ENCODE measurements at regions not wholly inside any gene's neighbourhood (a gene's known extent, or its start where the extent isn't known, plus 50 kb on each side); places are given as distances from the start of the nearest gene placed in this dataset.
A peak's percentile ranks its signal among the peaks of the same experiment; 100 is the strongest.
"Not testable (repeated sequence)": the region's sequence is repeated elsewhere in the genome, so short reads cannot be mapped to it uniquely, and the experiment has no call there.

DNA sequence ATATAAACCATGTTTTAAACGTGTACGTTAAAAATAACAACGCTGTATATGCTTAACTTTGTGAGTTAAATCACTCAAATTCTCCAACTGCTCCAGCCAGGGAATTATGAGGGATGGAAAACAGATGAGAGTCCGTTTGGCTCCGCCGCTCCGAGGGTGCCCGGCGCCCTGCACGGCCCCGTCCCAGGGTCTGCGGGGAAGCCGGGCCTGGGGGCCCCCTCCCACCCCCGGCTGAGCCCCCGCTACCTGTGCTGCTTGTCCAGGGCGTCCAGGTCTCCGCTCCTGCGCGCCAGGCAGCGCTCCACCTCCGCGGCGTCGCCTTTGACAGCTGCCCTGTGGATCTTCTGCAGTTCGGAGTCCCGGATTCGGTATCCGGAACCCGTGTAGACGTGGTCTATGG is 415.5 kb downstream of the FOXD4L4 start:
- H3K27ac ChIP-seq (ENCODE audit: low read depth, low read length); H3K9me3 ChIP-seq (ENCODE audit: control insufficient read depth, insufficient read depth, low read depth, low read length); H3K4me3 ChIP-seq (ENCODE audit: low read depth, low read length); H3K9ac ChIP-seq (ENCODE audit: low read length); H3K36me3 ChIP-seq (ENCODE audit: control insufficient read depth, insufficient read depth, low read length); H3K4me1 ChIP-seq (ENCODE audit: control insufficient read depth, insufficient read depth, low read length): not testable (repeated sequence)
- H3K27me3 ChIP-seq (ENCODE audit: control insufficient read depth, insufficient read depth, low read length), result peaks cover 11% of the 10 kb centered on the region

DNA sequence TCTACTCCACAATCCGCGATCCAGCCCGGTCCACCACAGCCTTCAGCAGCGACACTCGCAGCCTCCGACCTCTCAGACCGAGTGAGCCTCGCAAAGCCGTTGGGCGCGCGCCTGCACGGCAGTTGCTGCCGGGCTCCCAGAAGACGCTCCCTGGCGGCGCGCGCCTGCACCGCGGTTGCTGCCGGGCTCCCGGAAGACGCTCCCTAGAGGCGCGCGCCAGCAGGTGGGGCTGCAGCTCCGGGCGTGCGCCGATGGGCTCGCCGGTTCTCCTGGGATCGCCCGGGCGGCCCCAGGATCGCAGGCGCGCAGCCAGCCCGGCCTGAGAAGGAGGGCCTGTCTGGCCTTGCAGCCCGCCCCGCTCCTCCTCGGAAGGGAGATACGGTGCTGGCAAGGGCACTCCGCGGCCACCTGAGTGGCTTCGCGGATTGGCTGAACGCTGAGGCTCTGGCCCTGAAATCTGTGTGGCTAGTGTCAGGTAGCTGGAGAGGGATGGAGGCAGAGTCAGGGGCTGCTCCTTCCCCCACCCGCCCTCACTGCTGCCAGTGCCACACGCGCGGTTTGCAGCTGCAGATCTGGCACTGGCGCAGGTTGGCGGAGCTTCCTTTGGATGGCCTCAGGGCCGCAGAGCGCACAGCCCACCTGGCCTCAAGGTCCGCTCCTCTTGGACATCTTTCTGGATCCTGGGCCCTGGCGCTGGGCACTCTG is 416.2 kb downstream of the FOXD4L4 start:
- H3K4me3 ChIP-seq (ENCODE audit: low read depth, low read length), result peak overlapping the region; percentile 49
- H3K9ac ChIP-seq (ENCODE audit: low read length), result not testable (repeated sequence)

DNA sequence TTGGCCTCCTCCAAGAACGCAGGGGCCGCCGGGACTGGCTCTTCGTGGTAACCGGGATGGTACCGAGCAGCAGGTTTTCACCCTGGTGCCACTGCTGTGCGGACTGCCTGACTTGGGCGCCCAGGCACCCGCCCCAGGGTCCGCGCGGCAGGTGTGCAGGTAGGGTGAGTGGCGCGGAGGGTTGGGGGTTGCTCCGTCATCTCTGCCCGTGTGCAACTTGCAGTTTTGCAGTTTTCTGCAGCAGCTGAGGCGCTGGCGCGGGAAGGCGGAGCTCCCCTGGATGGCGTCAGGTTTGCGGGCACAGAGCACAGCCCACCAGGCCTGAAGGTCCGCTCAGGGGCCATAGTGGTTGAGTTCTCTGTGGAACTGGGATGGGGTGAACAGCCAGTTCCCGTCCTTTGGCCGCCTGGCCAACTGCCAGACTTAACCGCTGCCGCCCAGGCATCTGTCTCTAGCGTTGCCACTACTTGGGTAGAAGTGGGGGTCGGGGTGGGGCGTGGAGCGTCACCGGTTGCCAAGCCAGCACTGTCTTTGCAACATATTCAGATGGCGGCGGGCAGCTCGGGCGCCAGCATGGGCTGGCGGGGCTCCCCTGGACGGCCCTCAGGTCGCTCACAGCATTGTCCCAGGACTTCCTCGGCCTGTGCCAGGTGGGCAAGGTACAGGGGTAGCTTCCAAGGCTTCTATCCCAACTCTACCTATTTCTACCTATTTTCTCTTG is 417.2 kb downstream of the FOXD4L4 start:
- not testable (repeated sequence) for H3K4me1 ChIP-seq (ENCODE audit: control insufficient read depth, insufficient read depth, low read length); H3K36me3 ChIP-seq (ENCODE audit: control insufficient read depth, insufficient read depth, low read length); H3K9ac ChIP-seq (ENCODE audit: low read length); H3K27ac ChIP-seq (ENCODE audit: low read depth, low read length); H3K4me3 ChIP-seq (ENCODE audit: low read depth, low read length); H3K9me3 ChIP-seq (ENCODE audit: control insufficient read depth, insufficient read depth, low read depth, low read length)
- peaks cover 11% of the 10 kb centered on the region for H3K27me3 ChIP-seq (ENCODE audit: control insufficient read depth, insufficient read depth, low read length)

More for the DNA sequence above, 416.2 kb downstream of the FOXD4L4 start:
- H3K9me3 ChIP-seq (ENCODE audit: control insufficient read depth, insufficient read depth, low read depth, low read length); H3K27ac ChIP-seq (ENCODE audit: low read depth, low read length); H3K36me3 ChIP-seq (ENCODE audit: control insufficient read depth, insufficient read depth, low read length); H3K4me1 ChIP-seq (ENCODE audit: control insufficient read depth, insufficient read depth, low read length): not testable (repeated sequence)
- H3K27me3 ChIP-seq (ENCODE audit: control insufficient read depth, insufficient read depth, low read length), result peaks cover 11% of the 10 kb centered on the region

- not testable (repeated sequence) for H3K4me3 ChIP-seq (ENCODE audit: low read depth, low read length); H3K9me3 ChIP-seq (ENCODE audit: control insufficient read depth, insufficient read depth, low read depth, low read length); H3K36me3 ChIP-seq (ENCODE audit: control insufficient read depth, insufficient read depth, low read length); H3K27ac ChIP-seq (ENCODE audit: low read depth, low read length); H3K9ac ChIP-seq (ENCODE audit: low read length); H3K4me1 ChIP-seq (ENCODE audit: control insufficient read depth, insufficient read depth, low read length); H3K27me3 ChIP-seq (ENCODE audit: control insufficient read depth, insufficient read depth, low read length)
Measured at GRCh38 chr9:66182316-66182715, 445.4 kb downstream of the FOXD4L4 start.

DNA sequence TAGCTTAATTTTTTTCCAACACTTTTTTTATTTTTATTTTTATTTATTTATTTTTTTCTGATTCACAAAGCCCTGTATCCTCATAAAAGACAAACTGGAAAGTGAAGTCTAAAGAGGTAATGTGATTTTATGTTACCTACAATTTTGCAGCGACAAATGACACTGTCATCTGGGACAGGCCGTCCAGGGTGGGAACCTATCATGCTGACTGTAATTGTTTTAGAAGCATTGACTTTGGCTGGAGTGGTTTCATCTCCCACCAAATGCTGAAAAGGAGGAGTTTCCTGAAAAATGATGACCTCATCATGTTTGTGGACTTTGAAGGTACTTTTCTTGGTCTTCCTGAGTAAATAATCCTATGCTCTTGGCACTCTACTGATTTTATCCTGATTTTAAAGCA is 446.7 kb downstream of the FOXD4L4 start:
- not testable (repeated sequence) for H3K9me3 ChIP-seq (ENCODE audit: control insufficient read depth, insufficient read depth, low read depth, low read length); H3K27ac ChIP-seq (ENCODE audit: low read depth, low read length)

DNA sequence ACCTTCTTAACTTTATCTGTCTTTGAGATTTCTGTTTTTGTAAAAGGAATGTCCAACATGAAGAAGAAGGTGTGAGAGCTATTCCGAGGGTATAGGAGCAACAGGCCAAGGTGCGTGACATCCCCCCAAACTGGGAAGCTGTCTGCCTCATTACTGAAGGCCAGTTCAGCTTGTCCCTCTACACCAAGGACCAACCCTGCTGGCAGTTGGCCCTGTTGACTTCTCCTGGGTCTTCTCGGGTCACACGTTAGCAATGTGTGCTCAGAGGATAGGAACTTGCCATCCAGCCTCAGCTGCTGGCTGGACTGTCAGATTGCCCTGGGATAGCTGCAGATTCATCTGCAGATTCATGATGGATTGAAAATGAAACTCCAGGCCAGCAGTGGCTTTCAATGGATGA is 460.3 kb downstream of the FOXD4L4 start:
- not testable (repeated sequence) for H3K9ac ChIP-seq (ENCODE audit: low read length); H3K36me3 ChIP-seq (ENCODE audit: control insufficient read depth, insufficient read depth, low read length); H3K4me3 ChIP-seq (ENCODE audit: low read depth, low read length); H3K4me1 ChIP-seq (ENCODE audit: control insufficient read depth, insufficient read depth, low read length); H3K27me3 ChIP-seq (ENCODE audit: control insufficient read depth, insufficient read depth, low read length); H3K27ac ChIP-seq (ENCODE audit: low read depth, low read length); H3K9me3 ChIP-seq (ENCODE audit: control insufficient read depth, insufficient read depth, low read depth, low read length)

More for the DNA sequence above, 446.7 kb downstream of the FOXD4L4 start:
- not testable (repeated sequence) for H3K36me3 ChIP-seq (ENCODE audit: control insufficient read depth, insufficient read depth, low read length); H3K4me3 ChIP-seq (ENCODE audit: low read depth, low read length); H3K9ac ChIP-seq (ENCODE audit: low read length); H3K27me3 ChIP-seq (ENCODE audit: control insufficient read depth, insufficient read depth, low read length); H3K4me1 ChIP-seq (ENCODE audit: control insufficient read depth, insufficient read depth, low read length)

DNA sequence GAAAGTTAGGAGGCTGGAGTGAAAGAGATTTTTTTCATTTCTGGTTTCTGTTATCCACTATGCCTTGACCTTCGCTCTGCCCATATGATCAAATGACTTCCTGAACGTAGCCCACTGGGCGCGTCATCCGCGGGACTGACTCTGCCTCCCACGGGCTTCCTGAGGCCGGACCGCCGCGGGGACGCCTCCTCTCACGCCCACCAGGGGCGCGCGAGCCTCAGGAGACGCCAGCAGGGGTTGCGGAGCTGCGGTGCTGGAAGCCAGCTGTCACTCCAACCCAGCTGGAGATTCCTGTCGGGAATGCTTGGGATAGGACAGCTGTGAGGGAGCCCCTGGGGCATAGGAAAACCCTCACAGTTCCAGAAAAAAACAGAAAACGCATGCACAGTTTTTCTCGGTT is 461.5 kb downstream of the FOXD4L4 start:
- H3K36me3 ChIP-seq (ENCODE audit: control insufficient read depth, insufficient read depth, low read length); H3K27ac ChIP-seq (ENCODE audit: low read depth, low read length); H3K4me3 ChIP-seq (ENCODE audit: low read depth, low read length); H3K9ac ChIP-seq (ENCODE audit: low read length); H3K9me3 ChIP-seq (ENCODE audit: control insufficient read depth, insufficient read depth, low read depth, low read length); H3K27me3 ChIP-seq (ENCODE audit: control insufficient read depth, insufficient read depth, low read length); H3K4me1 ChIP-seq (ENCODE audit: control insufficient read depth, insufficient read depth, low read length): not testable (repeated sequence)

DNA sequence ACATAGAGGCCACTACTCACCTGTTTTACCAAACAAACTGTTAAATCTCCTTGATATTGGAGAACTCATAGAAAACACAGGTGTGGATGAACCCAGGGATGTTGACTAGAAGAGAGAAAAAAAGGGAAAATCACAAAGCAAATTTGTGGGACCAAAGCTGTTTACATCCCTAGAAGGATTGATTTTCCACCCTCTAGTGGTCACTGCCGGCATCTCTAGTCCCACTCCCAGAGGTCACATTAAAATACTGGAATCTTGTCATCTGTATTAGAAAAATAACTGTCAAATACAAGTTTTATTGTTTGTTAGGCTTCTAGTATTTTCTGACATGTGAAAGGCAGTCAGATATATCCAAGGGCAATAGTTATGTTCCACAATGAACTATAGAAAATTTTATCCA is 469.7 kb downstream of the FOXD4L4 start:
- H3K9ac ChIP-seq (ENCODE audit: low read length); H3K27me3 ChIP-seq (ENCODE audit: control insufficient read depth, insufficient read depth, low read length); H3K36me3 ChIP-seq (ENCODE audit: control insufficient read depth, insufficient read depth, low read length); H3K27ac ChIP-seq (ENCODE audit: low read depth, low read length); H3K9me3 ChIP-seq (ENCODE audit: control insufficient read depth, insufficient read depth, low read depth, low read length); H3K4me1 ChIP-seq (ENCODE audit: control insufficient read depth, insufficient read depth, low read length); H3K4me3 ChIP-seq (ENCODE audit: low read depth, low read length): not testable (repeated sequence)

DNA sequence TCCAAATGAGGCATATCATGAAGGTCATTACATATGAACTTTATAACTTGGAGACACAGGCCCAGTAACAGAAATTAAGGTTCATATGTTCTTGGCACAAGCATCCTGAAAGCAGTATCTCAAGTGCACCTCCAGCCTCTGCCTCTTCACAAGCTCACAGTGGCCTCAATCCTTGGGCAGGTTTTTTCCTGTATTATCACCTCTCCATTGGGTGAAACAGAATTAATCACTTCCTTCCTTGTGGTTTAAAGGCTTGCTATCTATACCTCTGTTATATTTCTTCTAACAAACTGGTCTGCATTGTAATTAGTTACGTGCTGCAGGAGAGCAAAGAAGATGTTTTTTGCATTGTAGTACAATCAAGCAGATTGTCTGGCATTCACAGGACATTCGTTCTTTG is 471.0 kb downstream of the FOXD4L4 start:
- not testable (repeated sequence) for H3K9me3 ChIP-seq (ENCODE audit: control insufficient read depth, insufficient read depth, low read depth, low read length); H3K27ac ChIP-seq (ENCODE audit: low read depth, low read length); H3K4me3 ChIP-seq (ENCODE audit: low read depth, low read length); H3K9ac ChIP-seq (ENCODE audit: low read length); H3K4me1 ChIP-seq (ENCODE audit: control insufficient read depth, insufficient read depth, low read length); H3K36me3 ChIP-seq (ENCODE audit: control insufficient read depth, insufficient read depth, low read length); H3K27me3 ChIP-seq (ENCODE audit: control insufficient read depth, insufficient read depth, low read length)

DNA sequence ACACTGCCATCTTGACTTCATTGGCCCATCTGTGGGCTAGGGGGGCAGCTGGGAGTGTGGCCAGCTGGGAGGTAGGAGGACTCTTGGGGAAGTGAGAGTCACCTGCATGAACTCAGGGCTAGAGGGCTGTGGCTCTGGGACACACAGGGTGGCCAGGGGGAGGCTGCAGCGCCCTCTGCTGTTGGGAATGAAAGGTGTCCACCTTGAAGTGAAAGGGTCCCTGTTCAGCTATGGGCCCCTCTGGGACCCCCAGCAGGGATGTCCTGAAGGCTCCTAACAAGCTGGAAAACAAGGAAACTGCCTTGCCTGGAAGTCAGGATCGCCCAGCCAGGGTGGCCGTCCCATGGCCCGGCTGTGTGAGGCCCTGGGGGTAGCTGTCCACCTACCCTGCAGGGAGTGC is 507.8 kb downstream of the FOXD4L4 start:
- H3K4me3 ChIP-seq (ENCODE audit: low read depth, low read length); H3K9ac ChIP-seq (ENCODE audit: low read length); H3K9me3 ChIP-seq (ENCODE audit: control insufficient read depth, insufficient read depth, low read depth, low read length); H3K27me3 ChIP-seq (ENCODE audit: control insufficient read depth, insufficient read depth, low read length); H3K27ac ChIP-seq (ENCODE audit: low read depth, low read length); H3K4me1 ChIP-seq (ENCODE audit: control insufficient read depth, insufficient read depth, low read length); H3K36me3 ChIP-seq (ENCODE audit: control insufficient read depth, insufficient read depth, low read length): not testable (repeated sequence)

DNA sequence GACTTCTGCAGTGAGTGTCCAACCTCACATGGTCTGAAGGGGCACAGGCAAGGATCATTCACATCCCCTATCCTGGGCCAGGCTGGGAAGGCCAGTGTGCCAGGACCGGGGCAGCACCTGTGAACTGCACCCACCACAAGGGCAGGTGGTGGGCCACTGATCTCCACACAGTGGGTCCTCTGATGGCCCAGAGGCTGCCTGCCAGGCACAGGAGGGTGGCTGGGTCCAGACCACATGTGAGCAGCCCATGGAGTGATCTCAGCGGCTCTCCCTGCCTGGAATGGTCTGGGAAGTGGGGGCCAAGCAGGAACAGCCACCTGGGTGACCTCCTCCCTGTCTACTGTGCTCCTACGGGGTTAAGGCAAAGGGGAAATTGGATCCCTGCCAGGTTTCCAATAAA is 508.5 kb downstream of the FOXD4L4 start:
- not testable (repeated sequence) for H3K27ac ChIP-seq (ENCODE audit: low read depth, low read length); H3K9ac ChIP-seq (ENCODE audit: low read length); H3K4me1 ChIP-seq (ENCODE audit: control insufficient read depth, insufficient read depth, low read length); H3K4me3 ChIP-seq (ENCODE audit: low read depth, low read length); H3K9me3 ChIP-seq (ENCODE audit: control insufficient read depth, insufficient read depth, low read depth, low read length); H3K36me3 ChIP-seq (ENCODE audit: control insufficient read depth, insufficient read depth, low read length); H3K27me3 ChIP-seq (ENCODE audit: control insufficient read depth, insufficient read depth, low read length)
